ENCODE measurements at regions not wholly inside any gene's neighbourhood (a gene's known extent, or its start where the extent isn't known, plus 50 kb on each side); places are given as distances from the start of the nearest gene placed in this dataset.
"Not testable (repeated sequence)": the region's sequence is repeated elsewhere in the genome, so short reads cannot be mapped to it uniquely, and the experiment has no call there.

- not testable (repeated sequence) for H3K9ac ChIP-seq (ENCODE audit: low read depth, low read length); H3K9me3 ChIP-seq (ENCODE audit: control insufficient read depth, insufficient read depth, low read length); H3K36me3 ChIP-seq (ENCODE audit: insufficient read depth, low read length); H3K4me1 ChIP-seq (ENCODE audit: insufficient read depth, low read length)
Observed at GRCh38 chr16:29062235-29062634, 77.4 kb downstream of the LAT start.

GRCh38 chr16:29061467-29061921 is 76.6 kb downstream of the LAT start:
- H3K4me1 ChIP-seq (ENCODE audit: insufficient read depth, low read length); H3K9me3 ChIP-seq (ENCODE audit: control insufficient read depth, insufficient read depth, low read length); H3K36me3 ChIP-seq (ENCODE audit: insufficient read depth, low read length); H3K9ac ChIP-seq (ENCODE audit: low read depth, low read length): not testable (repeated sequence)

- not testable (repeated sequence) for H3K4me1 ChIP-seq (ENCODE audit: insufficient read depth, low read length); H3K9me3 ChIP-seq (ENCODE audit: control insufficient read depth, insufficient read depth, low read length); H3K9ac ChIP-seq (ENCODE audit: low read depth, low read length); H3K36me3 ChIP-seq (ENCODE audit: insufficient read depth, low read length)
Observed at GRCh38 chr16:29060022-29060810, 75.4 kb downstream of the LAT start.

- H3K9ac ChIP-seq (ENCODE audit: low read depth, low read length); H3K36me3 ChIP-seq (ENCODE audit: insufficient read depth, low read length); H3K4me1 ChIP-seq (ENCODE audit: insufficient read depth, low read length); H3K9me3 ChIP-seq (ENCODE audit: control insufficient read depth, insufficient read depth, low read length): not testable (repeated sequence)
Observed at GRCh38 chr16:29059575-29059974, 74.7 kb downstream of the LAT start.
